ENCODE measurements at regions not wholly inside any gene's neighbourhood (a gene's known extent, or its start where the extent isn't known, plus 50 kb on each side); places are given as distances from the start of the nearest gene placed in this dataset.

DNA sequence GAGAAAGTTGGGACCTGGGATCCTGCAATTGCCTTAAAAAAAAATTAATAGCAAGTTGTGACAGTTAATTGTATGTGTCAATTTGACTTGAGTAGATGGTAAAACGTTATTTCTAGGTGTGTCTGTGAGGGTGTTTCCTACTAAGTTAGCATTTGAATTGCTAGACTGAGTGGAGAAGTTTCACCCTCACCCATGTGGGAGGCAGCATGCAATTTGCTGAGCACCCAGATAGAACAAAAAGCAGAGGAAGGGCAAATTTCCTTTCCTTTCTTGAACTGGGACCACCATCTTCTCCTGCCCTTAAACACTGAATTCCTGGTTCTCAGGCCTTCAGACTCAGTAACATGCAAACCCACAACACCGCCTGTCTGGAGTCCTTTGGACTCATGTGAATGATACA, 455.7 kb downstream of the GALR1 start:
- WGBS, 2 donors = 59 to 62% methylated on average over 2 of the region's 2 CpGs
- no peak overlapping the region for H3K4me3 ChIP-seq (ENCODE audit: low read depth, poor library complexity, severe bottlenecking)
- TF ChIP-seq POLR2A (IDR thresholded peaks at IDR 0.05) = no peak
- TF ChIP-seq, protein P1, sequence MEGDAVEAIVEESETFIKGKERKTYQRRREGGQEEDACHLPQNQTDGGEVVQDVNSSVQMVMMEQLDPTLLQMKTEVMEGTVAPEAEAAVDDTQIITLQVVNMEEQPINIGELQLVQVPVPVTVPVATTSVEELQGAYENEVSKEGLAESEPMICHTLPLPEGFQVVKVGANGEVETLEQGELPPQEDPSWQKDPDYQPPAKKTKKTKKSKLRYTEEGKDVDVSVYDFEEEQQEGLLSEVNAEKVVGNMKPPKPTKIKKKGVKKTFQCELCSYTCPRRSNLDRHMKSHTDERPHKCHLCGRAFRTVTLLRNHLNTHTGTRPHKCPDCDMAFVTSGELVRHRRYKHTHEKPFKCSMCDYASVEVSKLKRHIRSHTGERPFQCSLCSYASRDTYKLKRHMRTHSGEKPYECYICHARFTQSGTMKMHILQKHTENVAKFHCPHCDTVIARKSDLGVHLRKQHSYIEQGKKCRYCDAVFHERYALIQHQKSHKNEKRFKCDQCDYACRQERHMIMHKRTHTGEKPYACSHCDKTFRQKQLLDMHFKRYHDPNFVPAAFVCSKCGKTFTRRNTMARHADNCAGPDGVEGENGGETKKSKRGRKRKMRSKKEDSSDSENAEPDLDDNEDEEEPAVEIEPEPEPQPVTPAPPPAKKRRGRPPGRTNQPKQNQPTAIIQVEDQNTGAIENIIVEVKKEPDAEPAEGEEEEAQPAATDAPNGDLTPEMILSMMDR (IDR thresholded peaks at IDR 0.05) = no peak
- no peak for DNase-seq (ENCODE audit: low spot score in 2 of 2)
- intact Hi-C loops (cut with DNase I; ENCODE audit: low total_unique reads) = no loop called here

DNA sequence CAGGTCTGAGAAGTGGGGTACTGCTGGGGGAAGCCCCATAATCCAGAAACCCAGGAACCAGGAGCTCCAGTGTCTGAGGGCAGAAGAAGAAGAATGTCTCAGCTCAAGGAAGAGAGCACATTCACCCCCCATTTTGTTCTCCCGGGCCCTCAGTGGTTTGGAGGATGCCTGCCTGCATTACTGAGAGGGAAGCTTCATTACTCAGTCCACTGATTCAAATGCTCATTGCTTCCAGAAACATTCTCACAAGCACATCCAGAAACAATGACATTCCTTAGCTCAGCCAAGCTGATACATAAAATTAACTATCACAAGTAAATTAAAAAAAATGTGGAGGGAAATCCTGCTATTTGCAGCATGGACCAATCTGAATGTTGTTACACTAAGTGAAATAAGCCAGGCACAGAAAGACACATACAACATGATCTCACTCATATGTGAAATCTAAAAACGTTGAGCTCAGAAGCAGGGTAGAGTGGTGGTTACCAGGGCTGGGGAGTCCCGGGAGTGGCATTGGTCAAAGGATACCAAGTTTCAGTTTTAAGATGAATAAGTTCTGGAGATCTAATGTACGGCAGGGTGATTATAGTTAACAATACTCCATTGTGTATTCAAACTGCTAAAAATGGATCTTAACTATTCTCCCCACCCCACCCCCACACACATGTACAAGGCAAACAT, 459.3 kb downstream of the GALR1 start:
- WGBS, 2 donors = 57 to 73% methylated on average over 4 of the region's 4 CpGs
- TF ChIP-seq, protein P1 (IDR thresholded peaks at IDR 0.05) = no peak
- TF ChIP-seq POLR2A (IDR thresholded peaks at IDR 0.05) = no peak
- intact Hi-C loops (cut with DNase I; ENCODE audit: low total_unique reads) = no loop called here
- no peak overlapping the region for H3K4me3 ChIP-seq (ENCODE audit: low read depth, poor library complexity, severe bottlenecking)
- DNase-seq (ENCODE audit: low spot score in 2 of 2) = no peak

DNA sequence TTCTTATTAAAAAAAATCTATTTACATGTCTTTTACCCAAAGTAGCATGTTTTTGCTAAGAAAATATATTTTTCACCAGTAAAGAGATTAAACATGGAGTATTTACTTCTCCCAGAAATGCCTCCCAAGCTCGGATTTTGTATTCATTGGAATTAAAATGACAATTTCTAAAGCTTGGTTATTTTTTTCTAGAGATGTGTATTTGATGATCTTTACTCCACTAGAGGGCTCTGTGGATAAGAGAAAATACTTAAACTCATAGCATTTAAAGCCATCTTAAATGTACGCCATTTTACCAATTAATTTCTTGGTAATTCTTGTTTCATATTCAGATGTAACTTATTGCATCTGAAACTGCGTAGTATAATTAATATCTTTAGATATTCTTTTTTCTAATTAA, 461.4 kb downstream of the GALR1 start:
- DNase-seq (ENCODE audit: low spot score in 2 of 2) = no peak
- H3K4me3 ChIP-seq (ENCODE audit: low read depth, poor library complexity, severe bottlenecking) = no peak overlapping the region
- intact Hi-C loops (cut with DNase I; ENCODE audit: low total_unique reads) = no loop called here
- TF ChIP-seq POLR2A (IDR thresholded peaks at IDR 0.05) = no peak
- TF ChIP-seq, protein P1 (IDR thresholded peaks at IDR 0.05) = no peak
- 30 to 51% methylated on average over 3 of the region's 3 CpGs for WGBS, 2 donors

DNA sequence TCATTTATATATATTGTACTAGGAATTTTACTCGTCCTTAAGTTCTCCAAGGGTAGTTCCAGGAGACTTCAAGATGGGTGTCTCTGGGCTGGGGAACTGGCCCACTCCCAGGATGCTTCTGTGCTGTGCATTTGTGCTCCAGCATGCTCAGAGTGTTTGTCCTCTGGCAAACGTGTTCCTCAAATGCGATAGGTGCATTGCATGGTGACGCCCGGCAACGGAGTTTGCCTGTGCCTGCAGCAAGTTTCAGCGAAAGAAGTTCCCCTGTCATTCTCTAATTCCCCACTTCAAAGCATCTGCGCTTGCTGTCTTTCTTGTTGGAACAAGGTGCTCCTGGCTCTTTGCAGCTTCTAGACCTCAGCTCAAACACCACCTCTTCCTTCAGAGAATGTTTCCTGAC, 465.1 kb downstream of the GALR1 start:
- intact Hi-C loops (cut with DNase I; ENCODE audit: low total_unique reads) = no loop called here

DNA sequence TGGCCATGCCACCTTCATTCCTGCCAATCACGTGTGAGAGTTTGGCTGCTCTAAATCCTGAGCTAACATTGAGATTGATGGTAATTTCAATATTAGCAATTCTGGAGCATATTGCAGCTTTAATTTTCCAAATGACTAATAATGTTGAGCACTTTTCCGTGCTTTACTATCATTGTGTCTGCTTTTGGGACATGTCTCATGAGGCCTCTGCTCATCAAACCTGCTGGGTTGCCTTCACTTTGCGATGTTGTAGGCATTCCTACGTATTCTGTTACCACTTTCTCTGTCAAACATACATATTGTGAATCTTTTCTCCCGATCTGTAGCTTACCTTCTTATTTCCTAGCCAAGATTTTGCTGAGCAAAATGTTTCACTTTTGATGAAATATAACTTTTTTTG, 466.6 kb downstream of the GALR1 start:
- 52% methylated on average over 5 of the region's 5 CpGs for WGBS, 2 donors
- DNase-seq (ENCODE audit: low spot score in 2 of 2) = no peak
- no peak for TF ChIP-seq POLR2A (IDR thresholded peaks at IDR 0.05)
- TF ChIP-seq, protein P1 (IDR thresholded peaks at IDR 0.05) = no peak
- no peak overlapping the region for H3K4me3 ChIP-seq (ENCODE audit: low read depth, poor library complexity, severe bottlenecking)
- intact Hi-C loops (cut with DNase I; ENCODE audit: low total_unique reads) = no loop called here

More for the DNA sequence above, 465.1 kb downstream of the GALR1 start:
- no peak overlapping the region for H3K4me3 ChIP-seq (ENCODE audit: low read depth, poor library complexity, severe bottlenecking)
- WGBS, 2 donors = 41 to 52% methylated on average over 8 of the region's 8 CpGs
- TF ChIP-seq, protein P1 (IDR thresholded peaks at IDR 0.05) = no peak
- TF ChIP-seq POLR2A (IDR thresholded peaks at IDR 0.05) = no peak
- DNase-seq (ENCODE audit: low spot score in 2 of 2) = no peak
